ENCODE measurements at regions not wholly inside any gene's neighbourhood (a gene's known extent, or its start where the extent isn't known, plus 50 kb on each side); places are given as distances from the start of the nearest gene placed in this dataset.

GRCh38 chr3:176776622-176777175 lies 420.6 kb downstream of the TBL1XR1 start:
- DNase-seq (ENCODE audit: low read depth): no peak
- TF ChIP-seq, protein P1, sequence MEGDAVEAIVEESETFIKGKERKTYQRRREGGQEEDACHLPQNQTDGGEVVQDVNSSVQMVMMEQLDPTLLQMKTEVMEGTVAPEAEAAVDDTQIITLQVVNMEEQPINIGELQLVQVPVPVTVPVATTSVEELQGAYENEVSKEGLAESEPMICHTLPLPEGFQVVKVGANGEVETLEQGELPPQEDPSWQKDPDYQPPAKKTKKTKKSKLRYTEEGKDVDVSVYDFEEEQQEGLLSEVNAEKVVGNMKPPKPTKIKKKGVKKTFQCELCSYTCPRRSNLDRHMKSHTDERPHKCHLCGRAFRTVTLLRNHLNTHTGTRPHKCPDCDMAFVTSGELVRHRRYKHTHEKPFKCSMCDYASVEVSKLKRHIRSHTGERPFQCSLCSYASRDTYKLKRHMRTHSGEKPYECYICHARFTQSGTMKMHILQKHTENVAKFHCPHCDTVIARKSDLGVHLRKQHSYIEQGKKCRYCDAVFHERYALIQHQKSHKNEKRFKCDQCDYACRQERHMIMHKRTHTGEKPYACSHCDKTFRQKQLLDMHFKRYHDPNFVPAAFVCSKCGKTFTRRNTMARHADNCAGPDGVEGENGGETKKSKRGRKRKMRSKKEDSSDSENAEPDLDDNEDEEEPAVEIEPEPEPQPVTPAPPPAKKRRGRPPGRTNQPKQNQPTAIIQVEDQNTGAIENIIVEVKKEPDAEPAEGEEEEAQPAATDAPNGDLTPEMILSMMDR (IDR thresholded peaks at IDR 0.05; ENCODE audit: low read depth, low read length, missing control alignments): no peak
- no peak overlapping the region for H3K4me3 ChIP-seq (ENCODE audit: low read depth, low read length)

DNA sequence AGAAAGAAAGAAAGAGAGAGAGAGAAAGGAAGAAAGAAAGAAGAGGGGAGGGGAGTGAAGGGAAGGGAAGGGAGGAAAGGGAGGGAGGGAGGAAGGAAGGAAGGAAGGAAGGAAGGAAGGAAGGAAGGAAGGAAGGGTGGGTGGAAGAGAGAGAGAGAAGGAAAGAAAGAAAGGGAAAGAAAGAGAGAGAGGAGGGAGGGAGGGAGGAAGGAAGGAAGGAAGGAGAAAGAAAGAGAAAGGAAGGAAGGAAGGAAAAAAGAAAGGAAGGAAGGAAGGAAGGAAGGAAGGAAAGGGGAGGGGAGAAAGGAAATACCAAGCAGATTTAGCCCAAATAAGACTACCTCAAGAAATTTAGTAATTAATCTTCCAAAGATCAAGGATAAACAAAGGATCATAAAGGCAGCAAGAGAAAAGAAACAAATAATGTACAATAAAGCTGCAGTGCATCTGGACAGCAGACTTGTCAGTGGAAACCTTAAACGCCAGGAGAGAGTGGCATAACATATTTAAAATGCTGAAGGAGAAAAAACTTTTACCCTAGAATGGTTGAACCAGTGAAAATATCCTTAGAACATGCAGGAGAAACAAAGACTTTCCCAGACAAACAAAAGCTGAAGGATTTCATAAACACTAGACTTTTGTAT lies 427.6 kb downstream of the TBL1XR1 start:
- H3K4me3 ChIP-seq (ENCODE audit: low read depth, low read length): no peak overlapping the region
- TF ChIP-seq, protein P1 (IDR thresholded peaks at IDR 0.05; ENCODE audit: low read depth, low read length, missing control alignments): no peak
- DNase-seq (ENCODE audit: low read depth): no peak

- no peak overlapping the region for H3K4me3 ChIP-seq (ENCODE audit: low read depth, low read length)
- no peak for DNase-seq (ENCODE audit: low read depth)
- TF ChIP-seq, protein P1 (IDR thresholded peaks at IDR 0.05; ENCODE audit: low read depth, low read length, missing control alignments): no peak
Measured at GRCh38 chr3:176767385-176767784, 429.9 kb downstream of the TBL1XR1 start.

GRCh38 chr3:176766862-176767261 lies 430.4 kb downstream of the TBL1XR1 start:
- H3K4me3 ChIP-seq (ENCODE audit: low read depth, low read length): no peak overlapping the region
- DNase-seq (ENCODE audit: low read depth): no peak
- TF ChIP-seq, protein P1 (IDR thresholded peaks at IDR 0.05; ENCODE audit: low read depth, low read length, missing control alignments): no peak

GRCh38 chr3:176765382-176765900 lies 431.8 kb downstream of the TBL1XR1 start:
- TF ChIP-seq, protein P1 (IDR thresholded peaks at IDR 0.05; ENCODE audit: low read depth, low read length, missing control alignments): no peak
- H3K4me3 ChIP-seq (ENCODE audit: low read depth, low read length): no peak overlapping the region
- DNase-seq (ENCODE audit: low read depth): no peak

GRCh38 chr3:176759815-176760506 lies 437.3 kb downstream of the TBL1XR1 start:
- no peak for DNase-seq (ENCODE audit: low read depth)

More at GRCh38 chr3:176759815-176760506, 437.3 kb downstream of the TBL1XR1 start:
- no peak overlapping the region for H3K4me3 ChIP-seq (ENCODE audit: low read depth, low read length)
- TF ChIP-seq, protein P1 (IDR thresholded peaks at IDR 0.05; ENCODE audit: low read depth, low read length, missing control alignments): no peak

All from GM12864 (cell line).